Thymus (tissue), 11 donors: ENCODE measurements at regions not wholly inside any gene's neighbourhood (a gene's known extent, or its start where the extent isn't known, plus 50 kb on each side); places are given as distances from the start of the nearest gene placed in this dataset.

Source experiments
- DNase-seq, 9 donors: peaks; one replicate each; pipeline ENCODE4 v3.0.0-alpha.2; 2013; ENCODE audit warnings: low spot score in 9 of 9, low read depth in 6 of 9, missing footprints in 1 of 9
- H3K27ac ChIP-seq, 2 donors: one replicate each; pipeline ENCODE4 v1.5.1; 2013; ENCODE audit warnings: control low read depth in 1 of 2, low read depth in 1 of 2, low read length in 1 of 2, mild to moderate bottlenecking in 1 of 2, moderate library complexity in 1 of 2
- H3K27me3 ChIP-seq, 2 donors: one replicate each; pipeline ENCODE4 v1.5.1; 2013; ENCODE audit warnings: low read length in 1 of 2; ENCODE audit not compliant: control insufficient read depth in 2 of 2, insufficient read depth in 1 of 2
- H3K36me3 ChIP-seq, 2 donors: one replicate each; pipeline ENCODE4 v1.5.1; 2013; ENCODE audit warnings: low read length in 1 of 2, mild to moderate bottlenecking in 1 of 2, moderate library complexity in 1 of 2; ENCODE audit not compliant: control insufficient read depth in 2 of 2, insufficient read depth in 2 of 2
- H3K4me1 ChIP-seq, 2 donors: one replicate each; pipeline ENCODE4 v1.5.1; 2013; ENCODE audit warnings: low read length in 2 of 2; ENCODE audit not compliant: control insufficient read depth in 2 of 2, insufficient read depth in 2 of 2
- H3K4me3 ChIP-seq, 2 donors: one replicate each; pipeline ENCODE4 v1.5.1; 2013; ENCODE audit warnings: low read length in 2 of 2, control low read depth in 1 of 2, mild to moderate bottlenecking in 1 of 2
- H3K9me3 ChIP-seq, 2 donors: one replicate each; pipeline ENCODE4 v1.5.1; 2013; ENCODE audit warnings: low read length in 1 of 2, mild to moderate bottlenecking in 1 of 2; ENCODE audit not compliant: control insufficient read depth in 2 of 2, insufficient read depth in 1 of 2
- WGBS: extraction: QIAGEN DNeasy Blood & Tissue Kit; methylation state at CpG from one replicate; pipeline ENCODE4 v1.1.7; 2013; 5-methylcytosine and 5-hydroxymethylcytosine counted together
- donor health status: healthy.

DNA sequence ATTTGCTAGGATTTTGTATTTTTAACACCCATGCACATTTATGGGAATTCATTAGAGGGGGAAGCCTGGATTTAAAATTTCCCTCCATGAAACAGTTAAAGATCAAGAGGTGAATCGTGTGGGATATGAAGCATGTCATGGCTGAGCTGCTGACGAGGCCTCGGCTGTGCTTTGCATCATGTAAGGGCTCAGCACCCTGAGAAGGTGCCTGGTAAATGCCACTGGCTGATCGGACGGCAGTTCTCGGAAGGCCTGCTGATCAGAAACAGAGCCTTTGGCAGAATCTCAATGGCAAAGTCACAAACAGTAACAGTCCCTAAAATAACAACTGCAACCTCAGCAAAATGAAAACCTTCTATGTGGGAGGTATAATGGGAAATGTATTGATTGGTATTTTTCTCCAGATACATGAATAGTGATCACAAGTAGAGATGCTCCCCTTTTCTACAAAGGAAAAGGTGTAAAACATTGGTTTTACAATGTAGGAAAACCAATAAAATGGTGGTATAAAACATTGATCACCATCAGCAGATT lies 53.0 kb upstream of the FUCA2 start:
- 95% methylated on average over 6 of the region's 6 CpGs for WGBS
- DNase-seq, result no peak

GRCh38 chr6:143562143-143562542 lies 50.6 kb upstream of the FUCA2 start:
- no peaks in the 10 kb centered on the region for H3K27me3 ChIP-seq
- DNase-seq, result no peak
- 85% methylated on average over 4 of the region's 4 CpGs for WGBS
- H3K4me3 ChIP-seq, result no peak overlapping the region
- no peak overlapping the region for H3K27ac ChIP-seq
- H3K9me3 ChIP-seq, result no peaks in the 10 kb centered on the region
- H3K4me1 ChIP-seq, result no peaks in the 10 kb centered on the region
- no peaks in the 10 kb centered on the region for H3K36me3 ChIP-seq

More for the DNA sequence above, 53.0 kb upstream of the FUCA2 start:
- Histone ChIP-seq H3K9me3 (no peaks in the 10 kb centered on the region), H3K27me3 (no peaks in the 10 kb centered on the region), H3K4me3 (no peak overlapping the region), H3K4me1 (no peaks in the 10 kb centered on the region), H3K27ac (no peak overlapping the region), H3K36me3 (no peaks in the 10 kb centered on the region)
